ENCODE measurements at regions not wholly inside any gene's neighbourhood (a gene's known extent, or its start where the extent isn't known, plus 50 kb on each side); places are given as distances from the start of the nearest gene placed in this dataset.

DNA sequence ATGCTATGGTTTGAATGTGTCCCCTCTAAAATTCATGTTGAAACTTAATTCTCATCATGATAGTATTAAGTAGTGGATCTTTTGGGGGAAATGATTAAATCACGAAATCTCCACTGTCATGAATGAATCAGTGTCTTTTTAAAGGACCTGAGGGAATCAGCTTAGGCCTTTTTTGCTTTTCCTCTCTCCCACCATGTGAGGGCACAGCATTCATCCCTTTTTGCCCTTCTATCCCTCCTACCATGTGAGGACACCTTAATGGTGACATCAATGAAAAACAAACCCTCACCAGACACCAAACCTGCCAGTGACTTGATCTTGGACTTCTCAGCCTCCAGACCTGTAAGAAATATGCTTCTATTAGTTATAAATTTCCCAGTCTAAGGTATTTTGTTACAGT, 247.1 kb upstream of the UBE2E3 start:
- Mint-ChIP-seq H3K9me3 (no peaks in the 10 kb centered on the region), H3K4me1 (no peaks in the 10 kb centered on the region), H3K4me3 (no peak overlapping the region), H3K27ac (no peak overlapping the region), H3K36me3 (no peaks in the 10 kb centered on the region), H3K27me3 (peaks cover 0 to 7% (median 2%) of the 10 kb centered on the region in 5 donors)
- Histone ChIP-seq H3K27ac (ENCODE audit: low read depth, low read length) (no peak overlapping the region), H3K4me3 (ENCODE audit: low read length) (no peak overlapping the region), H3K27me3 (ENCODE audit: control insufficient read depth in 2 of 2, insufficient read depth in 2 of 2, low read length in 2 of 2) (no peaks in the 10 kb centered on the region), H3K36me3 (ENCODE audit: control insufficient read depth in 2 of 3, insufficient read depth in 3 of 3, low read length in 3 of 3) (no peaks in the 10 kb centered on the region), H3K9me3 (ENCODE audit: control insufficient read depth in 2 of 3, low read length in 3 of 3) (no peaks in the 10 kb centered on the region), H3K4me1 (ENCODE audit: control insufficient read depth in 2 of 2, insufficient read depth in 2 of 2, low read length in 2 of 2) (no peaks in the 10 kb centered on the region)
- DNase-seq (no peak), ATAC-seq (no peak)
- ChIA-PET CTCF (no interaction called here), POLR2A (no interaction called here)
- intact Hi-C loops (cut with micrococcal nuclease): no loop called here

GRCh38 chr2:180732337-180732736, 248.1 kb upstream of the UBE2E3 start:
- Mint-ChIP-seq H3K27me3 (peaks cover 0 to 10% (median 2%) of the 10 kb centered on the region in 5 donors), H3K4me3 (no peak overlapping the region), H3K4me1 (no peaks in the 10 kb centered on the region), H3K36me3 (no peaks in the 10 kb centered on the region), H3K9me3 (no peaks in the 10 kb centered on the region), H3K27ac (no peak overlapping the region)
- CTCF ChIA-PET: no interaction called here
- no peak for DNase-seq
- POLR2A ChIA-PET: no interaction called here
- Histone ChIP-seq H3K9me3 (ENCODE audit: control insufficient read depth in 2 of 3, low read length in 3 of 3) (no peaks in the 10 kb centered on the region), H3K36me3 (ENCODE audit: control insufficient read depth in 2 of 3, insufficient read depth in 3 of 3, low read length in 3 of 3) (no peaks in the 10 kb centered on the region), H3K27ac (ENCODE audit: low read depth, low read length) (no peak overlapping the region), H3K4me3 (ENCODE audit: low read length) (no peak overlapping the region), H3K4me1 (ENCODE audit: control insufficient read depth in 2 of 2, insufficient read depth in 2 of 2, low read length in 2 of 2) (no peaks in the 10 kb centered on the region), H3K27me3 (ENCODE audit: control insufficient read depth in 2 of 2, insufficient read depth in 2 of 2, low read length in 2 of 2) (no peaks in the 10 kb centered on the region)
- intact Hi-C loops (cut with micrococcal nuclease): no loop called here
- ATAC-seq: no peak

DNA sequence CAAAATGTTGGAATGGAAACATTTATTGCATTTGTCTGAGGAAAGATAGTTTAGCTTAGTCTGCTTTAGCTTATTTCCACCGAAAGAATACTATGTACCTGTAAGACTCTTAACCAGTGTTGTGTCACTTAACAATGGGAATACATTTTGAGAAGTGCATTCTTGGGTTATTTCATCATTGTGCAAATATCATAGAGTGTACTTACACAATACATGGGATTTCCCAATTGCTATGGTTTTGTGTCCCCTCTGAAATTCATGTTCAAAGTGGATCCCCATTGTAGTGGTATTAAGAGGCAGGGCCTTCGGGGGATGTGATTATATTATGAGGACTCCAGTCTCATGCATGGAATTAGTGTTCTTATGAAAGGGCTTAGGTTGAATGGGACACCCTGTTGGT, 249.4 kb upstream of the UBE2E3 start:
- Histone ChIP-seq H3K9me3 (ENCODE audit: control insufficient read depth in 2 of 3, low read length in 3 of 3) (no peaks in the 10 kb centered on the region), H3K27ac (ENCODE audit: low read depth, low read length) (no peak overlapping the region), H3K4me3 (ENCODE audit: low read length) (no peak overlapping the region), H3K27me3 (ENCODE audit: control insufficient read depth in 2 of 2, insufficient read depth in 2 of 2, low read length in 2 of 2) (no peaks in the 10 kb centered on the region), H3K4me1 (ENCODE audit: control insufficient read depth in 2 of 2, insufficient read depth in 2 of 2, low read length in 2 of 2) (no peaks in the 10 kb centered on the region), H3K36me3 (ENCODE audit: control insufficient read depth in 2 of 3, insufficient read depth in 3 of 3, low read length in 3 of 3) (no peaks in the 10 kb centered on the region)
- intact Hi-C loops (cut with micrococcal nuclease): no loop called here
- Mint-ChIP-seq H3K27me3 (peaks cover 0 to 10% (median 6%) of the 10 kb centered on the region in 5 donors), H3K27ac (no peak overlapping the region), H3K9me3 (no peaks in the 10 kb centered on the region), H3K4me3 (no peak overlapping the region), H3K4me1 (no peaks in the 10 kb centered on the region), H3K36me3 (no peaks in the 10 kb centered on the region)
- DNase-seq (no peak), ATAC-seq (no peak)
- ChIA-PET CTCF (no interaction called here), POLR2A (no interaction called here)

- intact Hi-C loops (cut with micrococcal nuclease): loop anchor here in 1 of 2 donors (10.0 kb wide), 1 partner anchor 326 kb away; no protein-coding TSS in a partner anchor
- peaks cover 0 to 10% (median 6%) of the 10 kb centered on the region in 5 donors for H3K27me3 Mint-ChIP-seq
- H3K27ac ChIP-seq (ENCODE audit: low read depth, low read length): no peak overlapping the region
- no peak for DNase-seq
- H3K4me1 ChIP-seq (ENCODE audit: control insufficient read depth in 2 of 2, insufficient read depth in 2 of 2, low read length in 2 of 2): no peaks in the 10 kb centered on the region
- no peak overlapping the region for H3K4me3 ChIP-seq (ENCODE audit: low read length)
- no peaks in the 10 kb centered on the region for H3K27me3 ChIP-seq (ENCODE audit: control insufficient read depth in 2 of 2, insufficient read depth in 2 of 2, low read length in 2 of 2)
- no peaks in the 10 kb centered on the region for H3K9me3 ChIP-seq (ENCODE audit: control insufficient read depth in 2 of 3, low read length in 3 of 3)
- POLR2A ChIA-PET: no interaction called here
- no peaks in the 10 kb centered on the region for H3K36me3 ChIP-seq (ENCODE audit: control insufficient read depth in 2 of 3, insufficient read depth in 3 of 3, low read length in 3 of 3)
- ATAC-seq: no peak
- H3K4me3 Mint-ChIP-seq: no peak overlapping the region
- CTCF ChIA-PET: no interaction called here
- no peaks in the 10 kb centered on the region for H3K9me3 Mint-ChIP-seq
- no peaks in the 10 kb centered on the region for H3K36me3 Mint-ChIP-seq
- H3K27ac Mint-ChIP-seq: no peak overlapping the region
- H3K4me1 Mint-ChIP-seq: no peaks in the 10 kb centered on the region
These were observed 251.4 kb upstream of the UBE2E3 start for GRCh38 chr2:180728928-180729559.

DNA sequence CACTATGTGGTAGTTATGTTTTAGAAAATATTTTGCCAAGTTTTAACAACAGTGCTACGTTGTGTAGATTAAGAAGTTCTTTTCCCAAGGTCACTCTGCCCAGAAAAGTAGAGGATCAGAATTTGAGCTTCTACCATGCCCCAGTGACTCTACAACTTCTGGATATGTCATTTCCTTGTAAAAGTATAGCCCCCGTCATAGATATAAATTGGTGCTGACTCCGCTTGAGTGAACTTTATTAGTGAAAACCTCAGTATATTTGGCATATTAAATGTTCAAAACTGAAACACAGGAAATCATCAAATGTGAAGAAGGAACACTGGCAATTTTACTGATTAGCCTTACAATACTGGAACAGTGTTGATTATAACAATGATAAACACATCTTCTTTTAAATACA, 256.7 kb upstream of the UBE2E3 start:
- H3K9me3 Mint-ChIP-seq: peaks cover 0 to 2% (median 0%) of the 10 kb centered on the region in 11 donors
- H3K27ac ChIP-seq (ENCODE audit: low read depth, low read length): no peak overlapping the region
- peaks cover 3 to 12% (median 5%) of the 10 kb centered on the region in 5 donors for H3K27me3 Mint-ChIP-seq
- DNase-seq: no peak
- ChIA-PET POLR2A (no interaction called here), CTCF (no interaction called here)
- ATAC-seq: no peak
- H3K4me1 Mint-ChIP-seq: no peaks in the 10 kb centered on the region
- H3K4me1 ChIP-seq (ENCODE audit: control insufficient read depth in 2 of 2, insufficient read depth in 2 of 2, low read length in 2 of 2): no peaks in the 10 kb centered on the region
- no peaks in the 10 kb centered on the region for H3K36me3 ChIP-seq (ENCODE audit: control insufficient read depth in 2 of 3, insufficient read depth in 3 of 3, low read length in 3 of 3)
- intact Hi-C loops (cut with micrococcal nuclease): loop anchor here in 1 of 2 donors (10.0 kb wide), 1 partner anchor 331 kb away; no protein-coding TSS in a partner anchor
- no peak overlapping the region for H3K27ac Mint-ChIP-seq
- H3K4me3 Mint-ChIP-seq: no peak overlapping the region
- no peaks in the 10 kb centered on the region for H3K9me3 ChIP-seq (ENCODE audit: control insufficient read depth in 2 of 3, low read length in 3 of 3)
- no peaks in the 10 kb centered on the region for H3K27me3 ChIP-seq (ENCODE audit: control insufficient read depth in 2 of 2, insufficient read depth in 2 of 2, low read length in 2 of 2)
- H3K36me3 Mint-ChIP-seq: no peaks in the 10 kb centered on the region
- no peak overlapping the region for H3K4me3 ChIP-seq (ENCODE audit: low read length)

DNA sequence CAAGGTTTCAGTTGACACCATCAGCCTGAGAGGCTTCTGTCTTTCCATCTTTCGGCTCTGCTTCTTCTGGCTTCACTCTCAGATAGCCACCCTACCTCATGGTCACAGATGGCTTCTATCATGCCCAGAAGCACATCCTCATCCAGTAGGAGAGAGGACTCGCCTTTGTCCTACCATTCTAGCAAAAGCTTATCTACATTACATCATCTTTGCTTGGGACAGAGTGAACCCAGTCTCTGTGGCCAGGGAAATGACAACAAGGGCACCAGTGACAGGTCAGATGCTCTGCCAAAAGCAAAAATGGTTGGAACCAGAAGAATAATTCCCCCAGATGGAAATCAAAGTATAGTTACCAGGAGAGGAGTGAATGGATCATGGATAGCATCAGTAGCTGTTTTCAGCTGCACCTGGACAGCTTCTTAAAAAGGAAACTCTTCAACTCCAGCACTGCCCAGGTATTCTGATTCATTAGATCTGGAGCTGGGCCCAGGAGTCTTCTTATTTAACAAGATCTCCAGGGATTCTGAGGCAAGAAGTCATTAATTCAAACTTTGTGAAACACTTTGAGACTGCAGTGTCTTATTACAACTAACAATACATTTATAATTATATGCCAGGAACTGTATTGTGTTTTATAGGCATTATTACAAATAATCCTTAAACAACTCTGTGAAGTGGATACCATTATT, 257.7 kb upstream of the UBE2E3 start:
- Mint-ChIP-seq H3K27me3 (peaks cover 0 to 6% (median 5%) of the 10 kb centered on the region in 5 donors), H3K36me3 (no peaks in the 10 kb centered on the region), H3K9me3 (peaks cover 0 to 2% (median 0%) of the 10 kb centered on the region in 11 donors), H3K4me3 (no peak overlapping the region), H3K27ac (no peak overlapping the region), H3K4me1 (no peaks in the 10 kb centered on the region)
- ChIA-PET POLR2A (no interaction called here), CTCF (no interaction called here)
- no peak for ATAC-seq
- H3K27ac ChIP-seq (ENCODE audit: low read depth, low read length): no peak overlapping the region
- intact Hi-C loops (cut with micrococcal nuclease): loop anchor here in 1 of 2 donors (10.0 kb wide), 1 partner anchor 332 kb away; no protein-coding TSS in a partner anchor
- H3K4me3 ChIP-seq (ENCODE audit: low read length): no peak overlapping the region
- no peak for DNase-seq
- H3K4me1 ChIP-seq (ENCODE audit: control insufficient read depth in 2 of 2, insufficient read depth in 2 of 2, low read length in 2 of 2): no peaks in the 10 kb centered on the region
- H3K9me3 ChIP-seq (ENCODE audit: control insufficient read depth in 2 of 3, low read length in 3 of 3): no peaks in the 10 kb centered on the region
- H3K27me3 ChIP-seq (ENCODE audit: control insufficient read depth in 2 of 2, insufficient read depth in 2 of 2, low read length in 2 of 2): no peaks in the 10 kb centered on the region
- no peaks in the 10 kb centered on the region for H3K36me3 ChIP-seq (ENCODE audit: control insufficient read depth in 2 of 3, insufficient read depth in 3 of 3, low read length in 3 of 3)

DNA sequence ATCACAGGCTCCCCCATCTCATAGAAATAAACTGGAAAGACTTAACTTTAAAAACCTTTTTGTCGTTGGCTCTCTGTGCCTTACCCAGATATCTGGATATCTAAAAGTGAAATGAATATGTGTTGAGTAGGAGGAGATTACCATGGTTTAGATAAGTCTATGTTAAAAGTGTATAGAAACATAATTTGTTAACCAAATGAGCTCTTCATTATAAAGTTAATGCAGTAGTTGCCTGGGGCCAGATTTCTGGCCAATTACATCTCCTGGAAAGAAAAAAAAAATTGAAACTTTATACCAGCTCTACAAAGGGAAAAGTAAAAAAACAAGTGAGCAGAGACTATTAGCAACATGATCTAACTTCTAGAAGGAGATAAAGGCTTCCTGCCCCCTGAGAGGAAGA, 259.6 kb upstream of the UBE2E3 start:
- Histone ChIP-seq H3K36me3 (ENCODE audit: control insufficient read depth in 2 of 3, insufficient read depth in 3 of 3, low read length in 3 of 3) (no peaks in the 10 kb centered on the region), H3K27me3 (ENCODE audit: control insufficient read depth in 2 of 2, insufficient read depth in 2 of 2, low read length in 2 of 2) (no peaks in the 10 kb centered on the region), H3K4me1 (ENCODE audit: control insufficient read depth in 2 of 2, insufficient read depth in 2 of 2, low read length in 2 of 2) (no peaks in the 10 kb centered on the region), H3K9me3 (ENCODE audit: control insufficient read depth in 2 of 3, low read length in 3 of 3) (no peaks in the 10 kb centered on the region), H3K4me3 (ENCODE audit: low read length) (no peak overlapping the region), H3K27ac (ENCODE audit: low read depth, low read length) (no peak overlapping the region)
- intact Hi-C loops (cut with micrococcal nuclease): loop anchor here in 1 of 2 donors (10.0 kb wide), 1 partner anchor 334 kb away; no protein-coding TSS in a partner anchor
- POLR2A ChIA-PET: no interaction called here
- DNase-seq: no peak
- Mint-ChIP-seq H3K36me3 (no peaks in the 10 kb centered on the region), H3K27ac (no peak overlapping the region), H3K9me3 (peaks cover 0 to 4% (median 0%) of the 10 kb centered on the region in 11 donors), H3K4me1 (no peaks in the 10 kb centered on the region), H3K27me3 (peaks cover 3 to 16% (median 7%) of the 10 kb centered on the region in 5 donors), H3K4me3 (no peak overlapping the region)
- CTCF ChIA-PET: no interaction called here
- no peak for ATAC-seq

Data from naive thymus-derived CD4-positive, alpha-beta T cell (primary cell).